Endothelial cell of umbilical vein (primary cell): ENCODE measurements at regions not wholly inside any gene's neighbourhood (a gene's known extent, or its start where the extent isn't known, plus 50 kb on each side); places are given as distances from the start of the nearest gene placed in this dataset.

Source experiments
- EZH2 ChIP-seq: IDR thresholded peaks from 2 replicates; pipeline ENCODE4 v1.6.1; 2012; ENCODE audit warnings: borderline replicate concordance, low read depth, mild to moderate bottlenecking, moderate library complexity, low read length, inconsistent platforms; ENCODE audit not compliant: severe bottlenecking
- POLR2A ChIP-seq: IDR thresholded peaks from 2 replicates; pipeline ENCODE4 v1.6.1; 2012; ENCODE audit warnings: low read depth, mild to moderate bottlenecking, control low read depth, low read length
- POLR2AphosphoS5 ChIP-seq: IDR thresholded peaks from 2 replicates; pipeline ENCODE4 v1.6.1; 2012; ENCODE audit warnings: low read depth, mild to moderate bottlenecking, control low read depth, low read length, moderate library complexity; ENCODE audit not compliant: insufficient read depth
- TF ChIP-seq, protein P1 (sequence below), 2 donors: IDR thresholded peaks; 1 replicate in 1 of 2; 2 replicates in 1 of 2; pipeline ENCODE4 v1.5.1; 2011; ENCODE audit warnings: low read length in 2 of 2, mild to moderate bottlenecking in 2 of 2, moderate library complexity in 2 of 2, control low read depth in 1 of 2, inconsistent platforms in 1 of 2, low read depth in 1 of 2; ENCODE audit not compliant: insufficient read depth in 1 of 2; ENCODE audit errors: extremely low read depth in 1 of 2
- TF ChIP-seq, protein P2 (sequence below): IDR thresholded peaks from 2 replicates; pipeline ENCODE4 v1.6.1; 2011; ENCODE audit not compliant: insufficient read depth, insufficient read length

DNA sequence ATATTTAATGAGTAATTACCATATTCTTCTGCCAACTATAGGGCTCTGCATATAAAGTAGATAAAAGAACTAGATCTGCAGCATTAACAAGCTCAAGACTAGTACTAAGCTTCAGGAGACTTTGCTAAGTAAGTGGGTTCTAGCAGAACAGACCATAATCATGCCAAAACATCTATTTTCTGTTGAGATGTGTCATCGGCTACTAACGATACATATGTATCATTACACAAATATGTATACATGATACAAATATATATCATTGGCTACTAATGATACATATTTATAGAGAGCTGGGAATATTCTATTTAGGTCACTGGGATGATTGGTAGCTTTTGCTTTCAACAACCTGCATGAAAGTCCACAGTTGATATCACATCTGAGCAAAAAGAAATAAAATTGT, 185.8 kb upstream of the DCBLD2 start:
- TF ChIP-seq POLR2AphosphoS5 (no peak), EZH2 (no peak), POLR2A (no peak)
- TF ChIP-seq, protein P1, sequence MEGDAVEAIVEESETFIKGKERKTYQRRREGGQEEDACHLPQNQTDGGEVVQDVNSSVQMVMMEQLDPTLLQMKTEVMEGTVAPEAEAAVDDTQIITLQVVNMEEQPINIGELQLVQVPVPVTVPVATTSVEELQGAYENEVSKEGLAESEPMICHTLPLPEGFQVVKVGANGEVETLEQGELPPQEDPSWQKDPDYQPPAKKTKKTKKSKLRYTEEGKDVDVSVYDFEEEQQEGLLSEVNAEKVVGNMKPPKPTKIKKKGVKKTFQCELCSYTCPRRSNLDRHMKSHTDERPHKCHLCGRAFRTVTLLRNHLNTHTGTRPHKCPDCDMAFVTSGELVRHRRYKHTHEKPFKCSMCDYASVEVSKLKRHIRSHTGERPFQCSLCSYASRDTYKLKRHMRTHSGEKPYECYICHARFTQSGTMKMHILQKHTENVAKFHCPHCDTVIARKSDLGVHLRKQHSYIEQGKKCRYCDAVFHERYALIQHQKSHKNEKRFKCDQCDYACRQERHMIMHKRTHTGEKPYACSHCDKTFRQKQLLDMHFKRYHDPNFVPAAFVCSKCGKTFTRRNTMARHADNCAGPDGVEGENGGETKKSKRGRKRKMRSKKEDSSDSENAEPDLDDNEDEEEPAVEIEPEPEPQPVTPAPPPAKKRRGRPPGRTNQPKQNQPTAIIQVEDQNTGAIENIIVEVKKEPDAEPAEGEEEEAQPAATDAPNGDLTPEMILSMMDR (IDR thresholded peaks at IDR 0.05; ENCODE audit: extremely low read depth in 1 of 2, insufficient read depth in 1 of 2, low read depth in 1 of 2, low read length in 2 of 2), result no peak
- TF ChIP-seq, protein P2, sequence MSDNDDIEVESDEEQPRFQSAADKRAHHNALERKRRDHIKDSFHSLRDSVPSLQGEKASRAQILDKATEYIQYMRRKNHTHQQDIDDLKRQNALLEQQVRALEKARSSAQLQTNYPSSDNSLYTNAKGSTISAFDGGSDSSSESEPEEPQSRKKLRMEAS, result no peak
